ENCODE measurements at regions not wholly inside any gene's neighbourhood (a gene's known extent, or its start where the extent isn't known, plus 50 kb on each side); places are given as distances from the start of the nearest gene placed in this dataset.

- intact Hi-C loops (cut with DNase I): no loop called here
- no peak for DNase-seq
- ATAC-seq: no peak
Measured at GRCh38 chr5:146940295-146940694, 61.7 kb upstream of the PPP2R2B start.

- DNase-seq (no peak), ATAC-seq (no peak)
- intact Hi-C loops (cut with DNase I): no loop called here
Measured at GRCh38 chr5:146944019-146944418, 65.5 kb upstream of the PPP2R2B start.

GRCh38 chr5:146944764-146945616, 66.4 kb upstream of the PPP2R2B start:
- DNase-seq: no peak
- intact Hi-C loops (cut with DNase I): no loop called here
- no peak for ATAC-seq

GRCh38 chr5:146945617-146946084, 67.1 kb upstream of the PPP2R2B start:
- ATAC-seq (no peak), DNase-seq (no peak)
- intact Hi-C loops (cut with DNase I): no loop called here

GRCh38 chr5:146947181-146947941, 68.8 kb upstream of the PPP2R2B start:
- ATAC-seq (no peak), DNase-seq (no peak)
- intact Hi-C loops (cut with DNase I): no loop called here

- DNase-seq: no peak
- no peak for ATAC-seq
- intact Hi-C loops (cut with DNase I): no loop called here
Measured at GRCh38 chr5:146948666-146949065, 70.1 kb upstream of the PPP2R2B start.

- ATAC-seq (no peak), DNase-seq (no peak)
- intact Hi-C loops (cut with DNase I): no loop called here
Measured at GRCh38 chr5:146952168-146952567, 73.6 kb upstream of the PPP2R2B start.

- intact Hi-C loops (cut with DNase I): no loop called here
- no peak for DNase-seq
- ATAC-seq: no peak
Measured at GRCh38 chr5:146956217-146956616, 77.7 kb upstream of the PPP2R2B start.

GRCh38 chr5:146959360-146959759, 80.8 kb upstream of the PPP2R2B start:
- intact Hi-C loops (cut with DNase I): no loop called here
- ATAC-seq (no peak), DNase-seq (no peak)

GRCh38 chr5:146962801-146963355, 84.3 kb upstream of the PPP2R2B start:
- DNase-seq (no peak), ATAC-seq (peak in 1 of 2 donors; percentile 38)
- intact Hi-C loops (cut with DNase I): no loop called here

GRCh38 chr5:146965761-146966659, 87.5 kb upstream of the PPP2R2B start:
- intact Hi-C loops (cut with DNase I): loop anchor here (2.0 to 5.0 kb wide), 4 partner anchors 399 to 499 kb away; no protein-coding TSS in a partner anchor
- DNase-seq: peak; percentile 46
- ATAC-seq: peak; percentile 88 to 95

GRCh38 chr5:146967646-146968045, 89.1 kb upstream of the PPP2R2B start:
- peak in 1 of 2 donors; percentile 47 for ATAC-seq
- DNase-seq: no peak
- intact Hi-C loops (cut with DNase I): loop anchor here (2.0 to 5.0 kb wide), 4 partner anchors 400 to 500 kb away; no protein-coding TSS in a partner anchor

- no peak for ATAC-seq
Measured at GRCh38 chr5:146971401-146971800, 92.8 kb upstream of the PPP2R2B start.

GRCh38 chr5:146986469-146986868, 107.9 kb upstream of the PPP2R2B start:
- ATAC-seq (no peak), DNase-seq (no peak)
- intact Hi-C loops (cut with DNase I): no loop called here

More at GRCh38 chr5:146971401-146971800, 92.8 kb upstream of the PPP2R2B start:
- no peak for DNase-seq
- intact Hi-C loops (cut with DNase I): no loop called here

- ATAC-seq: no peak
- no peak for DNase-seq
- intact Hi-C loops (cut with DNase I): no loop called here
Measured at GRCh38 chr5:146993876-146994530, 115.4 kb upstream of the PPP2R2B start.

- no peak for DNase-seq
- ATAC-seq: no peak
- intact Hi-C loops (cut with DNase I): no loop called here
Measured at GRCh38 chr5:146995878-146996277, 117.3 kb upstream of the PPP2R2B start.

GRCh38 chr5:147015405-147015804, 136.8 kb upstream of the PPP2R2B start:
- ATAC-seq: no peak

GRCh38 chr5:147017191-147017590, 138.6 kb upstream of the PPP2R2B start:
- intact Hi-C loops (cut with DNase I): no loop called here
- DNase-seq (no peak), ATAC-seq (no peak)

More at GRCh38 chr5:147015405-147015804, 136.8 kb upstream of the PPP2R2B start:
- intact Hi-C loops (cut with DNase I): no loop called here
- no peak for DNase-seq
